Activated CD4-positive, alpha-beta T cell treated with anti-CD3 and anti-CD28 coated beads, Interleukin-2, Interleukin-4, amounts not matched to agents 100 ng/mL and 50 ng/mL, durations not matched to agents 16 hours and 8 hours (primary cell): ENCODE measurements at regions not wholly inside any gene's neighbourhood (a gene's known extent, or its start where the extent isn't known, plus 50 kb on each side); places are given as distances from the start of the nearest gene placed in this dataset.

Experiments used
- DNase-seq: peaks from one replicate; pipeline ENCODE4 v3.0.0-alpha.2; 2020; ENCODE audit warnings: low spot score

GRCh38 chr9:2984491-2984890 is 140.6 kb upstream of the PUM3 start:
- no peak for DNase-seq

- no peak for DNase-seq
Measured at GRCh38 chr9:2979957-2980610, 136.2 kb upstream of the PUM3 start.

GRCh38 chr9:2972475-2972874 is 128.6 kb upstream of the PUM3 start:
- no peak for DNase-seq

GRCh38 chr9:2970864-2971263 is 127.0 kb upstream of the PUM3 start:
- DNase-seq: no peak

- DNase-seq: no peak
Measured at GRCh38 chr9:2967766-2968165, 123.9 kb upstream of the PUM3 start.

GRCh38 chr9:2966565-2967300 is 122.8 kb upstream of the PUM3 start:
- DNase-seq: no peak

GRCh38 chr9:2964470-2964869 is 120.6 kb upstream of the PUM3 start:
- no peak for DNase-seq

- DNase-seq: no peak
Measured at GRCh38 chr9:2963307-2963706, 119.4 kb upstream of the PUM3 start.

GRCh38 chr9:2962471-2963172 is 118.7 kb upstream of the PUM3 start:
- no peak for DNase-seq

GRCh38 chr9:2958219-2958618 is 114.3 kb upstream of the PUM3 start:
- DNase-seq: no peak

- no peak for DNase-seq
Measured at GRCh38 chr9:2957656-2958200, 113.8 kb upstream of the PUM3 start.

GRCh38 chr9:2955575-2955974 is 111.7 kb upstream of the PUM3 start:
- no peak for DNase-seq

GRCh38 chr9:2939368-2939767 is 95.5 kb upstream of the PUM3 start:
- DNase-seq: no peak

- DNase-seq: no peak
Measured at GRCh38 chr9:2936221-2936620, 92.3 kb upstream of the PUM3 start.

- DNase-seq: no peak
Measured at GRCh38 chr9:2934883-2935282, 91.0 kb upstream of the PUM3 start.

- no peak for DNase-seq
Measured at GRCh38 chr9:2934241-2934650, 90.4 kb upstream of the PUM3 start.

GRCh38 chr9:2933165-2934095 is 89.5 kb upstream of the PUM3 start:
- DNase-seq: no peak

GRCh38 chr9:2928411-2928810 is 84.5 kb upstream of the PUM3 start:
- DNase-seq: no peak

- no peak for DNase-seq
Measured at GRCh38 chr9:2925016-2925415, 81.1 kb upstream of the PUM3 start.

- no peak for DNase-seq
Measured at GRCh38 chr9:2924380-2924768, 80.5 kb upstream of the PUM3 start.

GRCh38 chr9:2923766-2924379 is 80.0 kb upstream of the PUM3 start:
- DNase-seq: no peak
